PC-3 (cell line): ENCODE measurements at regions not wholly inside any gene's neighbourhood (a gene's known extent, or its start where the extent isn't known, plus 50 kb on each side); places are given as distances from the start of the nearest gene placed in this dataset.

ENCODE experiments used
- CTCF ChIP-seq: fragments of 300-600 bp; sonication (generic); conservative IDR thresholded peaks from 2 replicates; pipeline ENCODE4 v1.5.1; 2017; ENCODE audit warnings: antibody characterized with exemption, low read depth, mild to moderate bottlenecking, low read length
- EZH2 ChIP-seq: fragments of 300-600 bp; sonication (generic); IDR thresholded peaks from one replicate; pipeline ENCODE4 v1.6.1; 2017; ENCODE audit warnings: antibody characterized with exemption, mild to moderate bottlenecking, low read length; ENCODE audit not compliant: unreplicated experiment
- EZH2phosphoT487 ChIP-seq: fragments of 300-600 bp; sonication (generic); IDR thresholded peaks from 2 replicates; pipeline ENCODE4 v1.6.1; 2018; ENCODE audit warnings: mild to moderate bottlenecking, antibody characterized with exemption, low read length, borderline replicate concordance

GRCh38 chr1:65568285-65568684 lies 147.8 kb downstream of the LEPR start:
- no peak for TF ChIP-seq CTCF
- TF ChIP-seq EZH2phosphoT487 = no peak
- TF ChIP-seq EZH2 = no peak
